ENCODE measurements at regions not wholly inside any gene's neighbourhood (a gene's known extent, or its start where the extent isn't known, plus 50 kb on each side); places are given as distances from the start of the nearest gene placed in this dataset.

DNA sequence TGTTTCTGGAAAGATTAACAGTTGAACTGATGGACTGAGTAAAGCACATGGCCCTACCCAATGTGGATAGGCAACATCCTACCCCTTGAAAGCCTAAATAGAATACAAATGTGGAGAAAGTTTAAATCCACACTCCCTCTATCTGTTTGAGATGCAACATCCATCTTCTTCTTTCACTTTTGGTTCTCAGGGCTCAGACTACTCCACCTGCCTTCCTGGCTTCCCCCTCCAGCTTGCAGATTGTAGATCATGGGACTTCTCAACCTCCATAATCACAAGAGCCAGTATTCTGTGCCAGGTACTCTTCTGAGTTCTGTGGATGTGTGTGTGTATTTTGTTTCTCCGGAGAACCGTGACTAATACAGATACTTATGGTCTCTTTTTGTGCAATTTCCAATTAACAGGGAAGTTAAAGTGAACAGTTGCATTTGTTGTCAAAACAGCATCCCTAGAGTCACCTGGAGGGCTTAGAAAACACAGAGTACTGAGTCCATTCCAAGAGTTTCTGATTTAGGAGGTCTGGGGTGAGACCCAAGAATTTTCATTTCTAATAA lies 590.3 kb upstream of the MIR17HG start:
- Histone ChIP-seq H3K27ac (ENCODE audit: low read depth, low read length) (no peak overlapping the region), H3K4me2 (ENCODE audit: low read length) (no peak overlapping the region)

DNA sequence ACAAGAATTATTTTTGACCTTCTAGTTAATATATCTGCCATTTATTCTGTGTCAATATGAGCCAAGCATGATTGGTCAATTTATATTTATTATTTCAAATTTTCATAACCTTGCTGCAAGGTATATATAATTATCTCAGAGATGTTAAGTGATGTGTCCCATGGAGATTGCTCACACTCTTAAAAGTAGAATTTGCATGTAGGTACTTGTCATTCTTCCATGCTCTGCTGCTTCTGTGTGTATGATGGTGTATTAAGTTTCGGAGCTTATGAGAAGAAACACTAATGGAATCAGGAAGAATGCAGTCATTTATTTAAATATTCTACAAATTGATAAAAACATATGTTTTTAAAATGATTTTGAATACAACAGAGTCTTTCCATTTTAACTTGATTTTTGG lies 586.8 kb upstream of the MIR17HG start:
- Histone ChIP-seq H3K9me3 (ENCODE audit: control insufficient read depth in 1 of 2, insufficient read depth in 1 of 2, low read depth in 1 of 2, low read length in 2 of 2) (no peaks in the 10 kb centered on the region), H3K4me1 (ENCODE audit: control insufficient read depth in 1 of 2, insufficient read depth in 2 of 2, low read length in 2 of 2) (no peaks in the 10 kb centered on the region), H3K9ac (ENCODE audit: low read length) (no peak overlapping the region), H3K79me2 (ENCODE audit: insufficient read depth, low read length) (no peaks in the 10 kb centered on the region), H3K4me2 (ENCODE audit: low read length) (no peak overlapping the region), H3K9me2 (ENCODE audit: insufficient read depth) (no peaks in the 10 kb centered on the region), H3K27ac (ENCODE audit: low read depth, low read length) (no peak overlapping the region), H2AFZ (ENCODE audit: low read depth, low read length, poor library complexity, severe bottlenecking) (no peak overlapping the region), H3K36me3 (ENCODE audit: control insufficient read depth in 1 of 2, insufficient read depth in 2 of 2, low read length in 2 of 2) (no peaks in the 10 kb centered on the region), H4K20me1 (ENCODE audit: insufficient read depth) (no peaks in the 10 kb centered on the region), H3K27me3 (ENCODE audit: insufficient read depth, low read length) (no peaks in the 10 kb centered on the region), H3K4me3 (replicated peaks in 1 of 2; ENCODE audit: low read depth in 1 of 2, low read length in 2 of 2) (no peak overlapping the region)
- no TSS peak for BruUV-seq (replicated peaks)
- CTCF ChIA-PET: no interaction called here
- POLR2A ChIA-PET: no interaction called here
- no peak for DNase-seq (ENCODE audit: low read depth, low spot score)
- RAD21 ChIA-PET (ENCODE audit: low non-redundant PET in 1 of 2, low total read pairs in 2 of 2, uncharacterized antibody in 2 of 2, unreplicated experiment in 2 of 2): no interaction called here
- intact Hi-C loops (cut with micrococcal nuclease): no loop called here
- no peak for ATAC-seq
- no peak for TF ChIP-seq EGR1 (IDR thresholded peaks at IDR 0.05; ENCODE audit: low read depth)
- TF ChIP-seq YY1 (IDR thresholded peaks at IDR 0.05; ENCODE audit: extremely low read depth, insufficient replicate concordance, low read depth, low read length): no peak
- no peak for TF ChIP-seq RAD21 (IDR thresholded peaks at IDR 0.05; ENCODE audit: low read depth)
- no peak for TF ChIP-seq EZH2 (IDR thresholded peaks at IDR 0.05)
- TF ChIP-seq SRF (IDR thresholded peaks at IDR 0.05; ENCODE audit: low read depth): no peak
- no peak for TF ChIP-seq FOSL1 (IDR thresholded peaks at IDR 0.05; ENCODE audit: low read depth)
- TF ChIP-seq, protein P1, sequence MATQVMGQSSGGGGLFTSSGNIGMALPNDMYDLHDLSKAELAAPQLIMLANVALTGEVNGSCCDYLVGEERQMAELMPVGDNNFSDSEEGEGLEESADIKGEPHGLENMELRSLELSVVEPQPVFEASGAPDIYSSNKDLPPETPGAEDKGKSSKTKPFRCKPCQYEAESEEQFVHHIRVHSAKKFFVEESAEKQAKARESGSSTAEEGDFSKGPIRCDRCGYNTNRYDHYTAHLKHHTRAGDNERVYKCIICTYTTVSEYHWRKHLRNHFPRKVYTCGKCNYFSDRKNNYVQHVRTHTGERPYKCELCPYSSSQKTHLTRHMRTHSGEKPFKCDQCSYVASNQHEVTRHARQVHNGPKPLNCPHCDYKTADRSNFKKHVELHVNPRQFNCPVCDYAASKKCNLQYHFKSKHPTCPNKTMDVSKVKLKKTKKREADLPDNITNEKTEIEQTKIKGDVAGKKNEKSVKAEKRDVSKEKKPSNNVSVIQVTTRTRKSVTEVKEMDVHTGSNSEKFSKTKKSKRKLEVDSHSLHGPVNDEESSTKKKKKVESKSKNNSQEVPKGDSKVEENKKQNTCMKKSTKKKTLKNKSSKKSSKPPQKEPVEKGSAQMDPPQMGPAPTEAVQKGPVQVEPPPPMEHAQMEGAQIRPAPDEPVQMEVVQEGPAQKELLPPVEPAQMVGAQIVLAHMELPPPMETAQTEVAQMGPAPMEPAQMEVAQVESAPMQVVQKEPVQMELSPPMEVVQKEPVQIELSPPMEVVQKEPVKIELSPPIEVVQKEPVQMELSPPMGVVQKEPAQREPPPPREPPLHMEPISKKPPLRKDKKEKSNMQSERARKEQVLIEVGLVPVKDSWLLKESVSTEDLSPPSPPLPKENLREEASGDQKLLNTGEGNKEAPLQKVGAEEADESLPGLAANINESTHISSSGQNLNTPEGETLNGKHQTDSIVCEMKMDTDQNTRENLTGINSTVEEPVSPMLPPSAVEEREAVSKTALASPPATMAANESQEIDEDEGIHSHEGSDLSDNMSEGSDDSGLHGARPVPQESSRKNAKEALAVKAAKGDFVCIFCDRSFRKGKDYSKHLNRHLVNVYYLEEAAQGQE (IDR thresholded peaks at IDR 0.05; ENCODE audit: low read depth): no peak
- no peak for TF ChIP-seq ELF1 (IDR thresholded peaks at IDR 0.05; ENCODE audit: borderline replicate concordance, low read depth)
- no peak for TF ChIP-seq CEBPB (IDR thresholded peaks at IDR 0.05; ENCODE audit: low read depth)
- TF ChIP-seq SIN3A (IDR thresholded peaks at IDR 0.05; ENCODE audit: low read depth): no peak
- TF ChIP-seq, protein P2, sequence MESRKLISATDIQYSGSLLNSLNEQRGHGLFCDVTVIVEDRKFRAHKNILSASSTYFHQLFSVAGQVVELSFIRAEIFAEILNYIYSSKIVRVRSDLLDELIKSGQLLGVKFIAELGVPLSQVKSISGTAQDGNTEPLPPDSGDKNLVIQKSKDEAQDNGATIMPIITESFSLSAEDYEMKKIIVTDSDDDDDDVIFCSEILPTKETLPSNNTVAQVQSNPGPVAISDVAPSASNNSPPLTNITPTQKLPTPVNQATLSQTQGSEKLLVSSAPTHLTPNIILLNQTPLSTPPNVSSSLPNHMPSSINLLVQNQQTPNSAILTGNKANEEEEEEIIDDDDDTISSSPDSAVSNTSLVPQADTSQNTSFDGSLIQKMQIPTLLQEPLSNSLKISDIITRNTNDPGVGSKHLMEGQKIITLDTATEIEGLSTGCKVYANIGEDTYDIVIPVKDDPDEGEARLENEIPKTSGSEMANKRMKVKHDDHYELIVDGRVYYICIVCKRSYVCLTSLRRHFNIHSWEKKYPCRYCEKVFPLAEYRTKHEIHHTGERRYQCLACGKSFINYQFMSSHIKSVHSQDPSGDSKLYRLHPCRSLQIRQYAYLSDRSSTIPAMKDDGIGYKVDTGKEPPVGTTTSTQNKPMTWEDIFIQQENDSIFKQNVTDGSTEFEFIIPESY (IDR thresholded peaks at IDR 0.05; ENCODE audit: extremely low read depth, insufficient replicate concordance, low read length): no peak
- no peak for TF ChIP-seq CBX3 (IDR thresholded peaks at IDR 0.05; ENCODE audit: low read depth)
- no peak for TF ChIP-seq SP1 (IDR thresholded peaks at IDR 0.05; ENCODE audit: low read depth)
- TF ChIP-seq, protein P3, sequence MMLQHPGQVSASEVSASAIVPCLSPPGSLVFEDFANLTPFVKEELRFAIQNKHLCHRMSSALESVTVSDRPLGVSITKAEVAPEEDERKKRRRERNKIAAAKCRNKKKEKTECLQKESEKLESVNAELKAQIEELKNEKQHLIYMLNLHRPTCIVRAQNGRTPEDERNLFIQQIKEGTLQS (IDR thresholded peaks at IDR 0.05): no peak
- no peak for TF ChIP-seq ZNF274 (IDR thresholded peaks at IDR 0.05; ENCODE audit: low read depth, low read length)
- TF ChIP-seq, protein P4, sequence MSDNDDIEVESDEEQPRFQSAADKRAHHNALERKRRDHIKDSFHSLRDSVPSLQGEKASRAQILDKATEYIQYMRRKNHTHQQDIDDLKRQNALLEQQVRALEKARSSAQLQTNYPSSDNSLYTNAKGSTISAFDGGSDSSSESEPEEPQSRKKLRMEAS (IDR thresholded peaks at IDR 0.05): no peak

More for the DNA sequence above, 590.3 kb upstream of the MIR17HG start:
- H3K4me1 ChIP-seq (ENCODE audit: control insufficient read depth in 1 of 2, insufficient read depth in 2 of 2, low read length in 2 of 2): no peaks in the 10 kb centered on the region
- TF ChIP-seq YY1 (IDR thresholded peaks at IDR 0.05; ENCODE audit: extremely low read depth, insufficient replicate concordance, low read depth, low read length) (no peak), POLR2AphosphoS5 (IDR thresholded peaks at IDR 0.05; ENCODE audit: low read depth, low read length) (no peak)
- no peaks in the 10 kb centered on the region for H4K20me1 ChIP-seq (ENCODE audit: insufficient read depth)
- RAD21 ChIA-PET (ENCODE audit: low non-redundant PET in 1 of 2, low total read pairs in 2 of 2, uncharacterized antibody in 2 of 2, unreplicated experiment in 2 of 2): no interaction called here
- H3K9me3 ChIP-seq (ENCODE audit: control insufficient read depth in 1 of 2, insufficient read depth in 1 of 2, low read depth in 1 of 2, low read length in 2 of 2): no peaks in the 10 kb centered on the region
- intact Hi-C loops (cut with micrococcal nuclease): no loop called here
- no peak overlapping the region for H3K4me3 ChIP-seq (replicated peaks in 1 of 2; ENCODE audit: low read depth in 1 of 2, low read length in 2 of 2)
- H2AFZ ChIP-seq (ENCODE audit: low read depth, low read length, poor library complexity, severe bottlenecking): no peak overlapping the region
- H3K27me3 ChIP-seq (ENCODE audit: insufficient read depth, low read length): no peaks in the 10 kb centered on the region
- no peak for DNase-seq (ENCODE audit: low read depth, low spot score)
- no peaks in the 10 kb centered on the region for H3K36me3 ChIP-seq (ENCODE audit: control insufficient read depth in 1 of 2, insufficient read depth in 2 of 2, low read length in 2 of 2)
- no peak overlapping the region for H3K9ac ChIP-seq (ENCODE audit: low read length)
- H3K9me2 ChIP-seq (ENCODE audit: insufficient read depth): no peaks in the 10 kb centered on the region
- no TSS peak for BruUV-seq (replicated peaks)
- CTCF ChIA-PET: no interaction called here
- H3K79me2 ChIP-seq (ENCODE audit: insufficient read depth, low read length): no peaks in the 10 kb centered on the region
- POLR2A ChIA-PET: no interaction called here
- no peak for ATAC-seq

All from HCT116 (cell line).